WERI-Rb-1 (cell line): ENCODE measurements at regions not wholly inside any gene's neighbourhood (a gene's known extent, or its start where the extent isn't known, plus 50 kb on each side); places are given as distances from the start of the nearest gene placed in this dataset.
"Not testable (repeated sequence)": the region's sequence is repeated elsewhere in the genome, so short reads cannot be mapped to it uniquely, and the experiment has no call there.

Experiments
- DNase-seq: peaks from one replicate; pipeline ENCODE4 v3.0.0-alpha.2; 2020
- H3K27ac ChIP-seq: fragments of 250-450 bp; sonication (Bioruptor Pico); 2 replicates; pipeline ENCODE4 v1.5.1; 2020; ENCODE audit warnings: mild to moderate bottlenecking, moderate library complexity
- H3K27me3 ChIP-seq: fragments of 250-450 bp; sonication (Bioruptor Pico); 2 replicates; pipeline ENCODE4 v1.5.1; 2021; ENCODE audit warnings: mild to moderate bottlenecking, low read depth, moderate library complexity; ENCODE audit not compliant: insufficient read depth, severe bottlenecking
- H3K36me3 ChIP-seq: fragments of 250-450 bp; sonication (Bioruptor Pico); 2 replicates; pipeline ENCODE4 v1.5.1; 2020; ENCODE audit warnings: mild to moderate bottlenecking, moderate library complexity
- H3K4me3 ChIP-seq: 2 replicates; pipeline ENCODE4 v1.5.1; 2011; ENCODE audit warnings: low read depth, mild to moderate bottlenecking, control low read depth, low read length
- H3K9me3 ChIP-seq: fragments of 250-450 bp; sonication (Bioruptor Pico); 2 replicates; pipeline ENCODE4 v1.5.1; 2021; ENCODE audit warnings: mild to moderate bottlenecking, moderate library complexity; ENCODE audit not compliant: severe bottlenecking
- TF ChIP-seq, protein P1 (sequence below): IDR thresholded peaks from 2 replicates; pipeline ENCODE4 v1.5.1; 2011; ENCODE audit warnings: low read depth, mild to moderate bottlenecking, control low read depth, inconsistent platforms, low read length

DNA sequence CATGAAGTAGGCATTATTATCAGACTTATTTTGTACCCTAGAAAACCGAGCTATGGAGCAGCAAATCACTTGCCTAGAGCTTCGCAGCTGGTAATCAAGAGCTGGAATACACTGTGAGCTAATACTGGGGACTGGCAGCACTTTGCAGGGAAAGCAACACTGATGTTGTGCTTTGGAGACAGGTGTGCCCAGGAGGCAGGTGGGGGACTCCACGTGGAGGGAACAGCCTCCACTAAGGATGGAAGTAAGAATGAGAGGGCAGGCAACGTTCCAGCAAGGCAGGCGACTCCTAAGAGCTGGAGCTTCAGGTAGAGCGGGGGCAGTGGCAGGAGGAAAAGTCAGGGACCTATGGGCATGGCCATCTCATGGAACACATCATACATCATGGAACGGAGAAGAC is 300.5 kb upstream of the IGF1R start:
- H3K27ac ChIP-seq, result no peak overlapping the region
- H3K27me3 ChIP-seq, result peaks cover 68% of the 10 kb centered on the region
- H3K36me3 ChIP-seq, result no peaks in the 10 kb centered on the region
- H3K9me3 ChIP-seq, result no peaks in the 10 kb centered on the region
- DNase-seq, result no peak
- TF ChIP-seq, protein P1, sequence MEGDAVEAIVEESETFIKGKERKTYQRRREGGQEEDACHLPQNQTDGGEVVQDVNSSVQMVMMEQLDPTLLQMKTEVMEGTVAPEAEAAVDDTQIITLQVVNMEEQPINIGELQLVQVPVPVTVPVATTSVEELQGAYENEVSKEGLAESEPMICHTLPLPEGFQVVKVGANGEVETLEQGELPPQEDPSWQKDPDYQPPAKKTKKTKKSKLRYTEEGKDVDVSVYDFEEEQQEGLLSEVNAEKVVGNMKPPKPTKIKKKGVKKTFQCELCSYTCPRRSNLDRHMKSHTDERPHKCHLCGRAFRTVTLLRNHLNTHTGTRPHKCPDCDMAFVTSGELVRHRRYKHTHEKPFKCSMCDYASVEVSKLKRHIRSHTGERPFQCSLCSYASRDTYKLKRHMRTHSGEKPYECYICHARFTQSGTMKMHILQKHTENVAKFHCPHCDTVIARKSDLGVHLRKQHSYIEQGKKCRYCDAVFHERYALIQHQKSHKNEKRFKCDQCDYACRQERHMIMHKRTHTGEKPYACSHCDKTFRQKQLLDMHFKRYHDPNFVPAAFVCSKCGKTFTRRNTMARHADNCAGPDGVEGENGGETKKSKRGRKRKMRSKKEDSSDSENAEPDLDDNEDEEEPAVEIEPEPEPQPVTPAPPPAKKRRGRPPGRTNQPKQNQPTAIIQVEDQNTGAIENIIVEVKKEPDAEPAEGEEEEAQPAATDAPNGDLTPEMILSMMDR, result no peak
- H3K4me3 ChIP-seq, result no peak overlapping the region

DNA sequence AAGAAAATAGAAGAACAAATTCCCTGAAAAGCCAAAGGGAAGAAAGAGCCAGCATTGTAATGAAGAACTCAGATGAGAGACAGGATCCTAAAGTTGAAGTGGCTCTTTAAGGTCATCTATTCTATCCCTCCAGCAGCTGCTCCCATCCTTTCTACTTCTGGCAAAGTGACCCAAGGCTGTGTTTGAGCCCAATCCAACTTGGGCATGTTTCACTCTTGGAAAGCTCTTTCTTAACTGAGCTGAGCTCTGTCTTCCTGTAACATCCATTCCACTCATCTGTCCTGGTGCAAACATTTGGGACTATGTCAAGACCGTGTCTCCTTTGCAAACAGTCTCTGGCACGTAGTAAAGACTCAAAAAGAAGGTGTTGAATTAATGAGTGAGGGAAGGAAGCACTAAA is 298.1 kb upstream of the IGF1R start:
- H3K27me3 ChIP-seq, result peaks cover 78% of the 10 kb centered on the region
- TF ChIP-seq, protein P1, result no peak
- H3K36me3 ChIP-seq, result no peaks in the 10 kb centered on the region
- H3K4me3 ChIP-seq, result no peak overlapping the region
- no peak for DNase-seq
- no peak overlapping the region for H3K27ac ChIP-seq
- H3K9me3 ChIP-seq, result no peaks in the 10 kb centered on the region

DNA sequence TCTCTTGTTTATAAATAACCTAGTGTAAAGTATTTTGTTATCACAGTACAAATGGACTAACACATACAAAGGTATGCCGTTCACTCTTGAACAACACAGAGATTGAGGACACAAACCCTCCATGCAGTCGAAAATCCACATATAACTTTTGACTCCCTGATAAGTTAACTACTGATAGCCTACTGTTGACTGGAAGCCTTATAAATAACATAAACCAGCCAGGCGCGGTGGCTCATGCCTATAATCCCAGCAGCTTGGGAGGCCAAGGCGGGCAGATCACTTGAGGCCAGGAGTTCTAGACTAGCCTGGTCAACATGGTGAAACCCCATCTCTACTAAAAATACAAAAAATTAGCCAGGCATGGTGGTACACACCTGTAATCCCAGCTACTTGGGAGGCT is 290.1 kb upstream of the IGF1R start:
- not testable (repeated sequence) for H3K36me3 ChIP-seq

DNA sequence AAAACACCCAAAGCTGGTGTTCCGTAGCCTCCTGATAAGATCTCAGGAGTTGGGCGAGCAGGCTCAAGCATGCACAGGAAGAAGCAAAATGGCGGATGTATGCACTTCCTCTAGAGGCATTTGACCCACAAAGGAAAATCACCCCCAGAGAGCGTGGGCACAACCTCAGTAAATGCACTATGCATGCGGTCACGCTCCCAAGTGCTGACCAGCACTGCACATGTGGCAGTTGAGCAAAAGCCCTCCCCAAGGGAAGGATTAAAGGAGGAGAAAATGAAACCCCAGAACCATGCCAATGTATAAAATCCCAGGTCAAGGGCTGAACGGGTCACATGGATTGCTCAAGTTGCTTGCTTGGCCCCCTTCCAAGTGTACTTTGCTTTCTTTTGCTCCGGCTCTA is 289.4 kb upstream of the IGF1R start:
- TF ChIP-seq, protein P1, result no peak
- Histone ChIP-seq H3K4me3 (no peak overlapping the region), H3K36me3 (no peaks in the 10 kb centered on the region), H3K9me3 (no peaks in the 10 kb centered on the region), H3K27me3 (peaks cover 64% of the 10 kb centered on the region), H3K27ac (no peak overlapping the region)
- no peak for DNase-seq

More for the DNA sequence above, 290.1 kb upstream of the IGF1R start:
- not testable (repeated sequence) for DNase-seq, H3K4me3 ChIP-seq, H3K9me3 ChIP-seq, H3K27ac ChIP-seq
- peaks cover 62% of the 10 kb centered on the region for H3K27me3 ChIP-seq

DNA sequence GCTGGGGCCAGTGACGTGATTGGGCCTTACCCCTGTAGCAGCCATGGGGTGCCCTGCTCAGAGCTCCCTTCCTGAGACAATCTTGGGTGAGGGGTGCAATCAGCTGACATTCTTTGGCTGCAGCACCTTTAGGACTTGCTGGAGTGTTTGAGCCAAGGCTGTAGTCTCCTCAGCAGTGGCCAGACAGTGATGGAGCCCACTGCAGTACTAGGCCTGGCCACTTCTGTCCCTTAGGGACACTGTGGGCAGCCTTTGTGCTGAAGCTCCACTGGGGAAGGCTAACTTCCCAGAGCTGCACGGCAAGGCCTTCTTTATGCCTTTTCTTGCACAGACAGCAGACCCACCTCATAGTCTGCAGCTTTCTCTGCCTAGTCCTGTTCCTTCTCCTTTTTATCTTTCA is 284.9 kb upstream of the IGF1R start:
- Histone ChIP-seq H3K36me3 (no peaks in the 10 kb centered on the region), H3K4me3 (no peak overlapping the region), H3K27ac (no peak overlapping the region), H3K27me3 (peaks cover 69% of the 10 kb centered on the region), H3K9me3 (no peaks in the 10 kb centered on the region)
- DNase-seq, result no peak
- TF ChIP-seq, protein P1, result no peak

DNA sequence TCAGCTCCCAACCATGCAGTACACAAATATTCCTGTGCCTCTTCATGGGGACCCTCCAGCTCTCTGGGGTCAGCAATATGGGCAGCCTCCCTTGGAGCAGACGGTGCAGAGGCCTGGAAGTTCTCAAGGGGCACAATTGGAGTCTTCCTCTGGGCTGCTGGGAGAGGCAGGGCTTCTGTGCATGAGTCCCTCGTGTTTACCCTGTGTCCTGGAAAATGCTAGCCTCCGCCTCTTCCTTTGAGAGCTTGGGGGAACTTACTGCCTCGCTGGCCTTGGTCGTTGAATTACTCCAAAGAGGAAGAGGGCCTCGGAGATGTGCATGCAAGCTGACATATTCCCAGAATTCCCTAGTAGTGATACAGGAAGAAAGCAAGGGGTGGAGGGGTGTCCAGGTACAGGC is 284.4 kb upstream of the IGF1R start:
- H3K27me3 ChIP-seq, result peaks cover 69% of the 10 kb centered on the region
- H3K27ac ChIP-seq, result no peak overlapping the region
- TF ChIP-seq, protein P1, result no peak
- H3K9me3 ChIP-seq, result no peaks in the 10 kb centered on the region
- no peaks in the 10 kb centered on the region for H3K36me3 ChIP-seq
- H3K4me3 ChIP-seq, result no peak overlapping the region
- DNase-seq, result no peak
